Occipital lobe (tissue), 1 donor: ENCODE measurements at regions not wholly inside any gene's neighbourhood (a gene's known extent, or its start where the extent isn't known, plus 50 kb on each side); places are given as distances from the start of the nearest gene placed in this dataset. TPM values are rescaled to one million over a fixed set of nuclear protein-coding genes. Genes with fewer than 3 reads are reported as not detected.

Experiments
- small RNA-seq: library from RNA; depleted of rRNA; stranded (forward); fragments of <200 nt; gene quantifications from one replicate; pipeline ENCODE3, GENCODE V24; 2014

Small RNA genes in the stretch of these regions (small RNA-seq; reads per million reads assigned to genes)
- not detected for gene RF00322
- gene RNU6-499P, result not detected
